ENCODE measurements at regions not wholly inside any gene's neighbourhood (a gene's known extent, or its start where the extent isn't known, plus 50 kb on each side); places are given as distances from the start of the nearest gene placed in this dataset.

DNA sequence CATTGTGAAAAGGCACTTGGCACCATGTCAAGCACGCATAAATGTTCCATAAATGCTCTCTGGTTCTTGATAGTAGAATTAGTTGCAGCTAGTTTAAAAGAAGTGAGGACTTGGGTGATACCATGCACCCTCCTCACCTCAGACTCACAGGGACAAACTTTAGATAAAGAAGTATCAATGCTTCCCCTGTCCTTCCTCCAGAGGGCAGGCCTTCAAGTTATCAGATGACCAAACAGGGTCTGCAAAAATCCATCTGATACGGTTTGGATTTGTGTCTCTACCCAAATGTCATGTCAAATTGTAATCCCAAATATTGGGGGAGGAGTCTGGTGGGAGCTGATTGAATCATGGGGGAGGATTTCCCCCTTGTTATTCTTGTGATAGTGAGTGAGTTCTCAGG, 54.1 kb downstream of the C1QL2 start:
- peaks cover 5% of the 10 kb centered on the region for H3K9me3 ChIP-seq (ENCODE audit: low read length)
- no peak overlapping the region for H3K4me2 ChIP-seq (ENCODE audit: low read length)
- H3K36me3 ChIP-seq (ENCODE audit: insufficient read depth, low read length), result no peaks in the 10 kb centered on the region
- no peak overlapping the region for H3K27ac ChIP-seq (ENCODE audit: low read length)
- no peaks in the 10 kb centered on the region for H3K9me2 ChIP-seq (ENCODE audit: insufficient read depth, low read length)
- no peaks in the 10 kb centered on the region for H4K20me1 ChIP-seq (ENCODE audit: insufficient read depth)
- no peak overlapping the region for H3K9ac ChIP-seq (ENCODE audit: low read length)
- no peak for TF ChIP-seq MXI1 (conservative IDR thresholded peaks at IDR 0.05; ENCODE audit: poor library complexity, severe bottlenecking)
- no peak for TF ChIP-seq EZH2 (IDR thresholded peaks at IDR 0.05; ENCODE audit: borderline replicate concordance, insufficient read depth, low read length, poor library complexity, severe bottlenecking)
- TF ChIP-seq, protein P1, sequence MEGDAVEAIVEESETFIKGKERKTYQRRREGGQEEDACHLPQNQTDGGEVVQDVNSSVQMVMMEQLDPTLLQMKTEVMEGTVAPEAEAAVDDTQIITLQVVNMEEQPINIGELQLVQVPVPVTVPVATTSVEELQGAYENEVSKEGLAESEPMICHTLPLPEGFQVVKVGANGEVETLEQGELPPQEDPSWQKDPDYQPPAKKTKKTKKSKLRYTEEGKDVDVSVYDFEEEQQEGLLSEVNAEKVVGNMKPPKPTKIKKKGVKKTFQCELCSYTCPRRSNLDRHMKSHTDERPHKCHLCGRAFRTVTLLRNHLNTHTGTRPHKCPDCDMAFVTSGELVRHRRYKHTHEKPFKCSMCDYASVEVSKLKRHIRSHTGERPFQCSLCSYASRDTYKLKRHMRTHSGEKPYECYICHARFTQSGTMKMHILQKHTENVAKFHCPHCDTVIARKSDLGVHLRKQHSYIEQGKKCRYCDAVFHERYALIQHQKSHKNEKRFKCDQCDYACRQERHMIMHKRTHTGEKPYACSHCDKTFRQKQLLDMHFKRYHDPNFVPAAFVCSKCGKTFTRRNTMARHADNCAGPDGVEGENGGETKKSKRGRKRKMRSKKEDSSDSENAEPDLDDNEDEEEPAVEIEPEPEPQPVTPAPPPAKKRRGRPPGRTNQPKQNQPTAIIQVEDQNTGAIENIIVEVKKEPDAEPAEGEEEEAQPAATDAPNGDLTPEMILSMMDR (IDR thresholded peaks at IDR 0.05; ENCODE audit: poor library complexity, severe bottlenecking), result no peak
- TF ChIP-seq TAF1 (IDR thresholded peaks at IDR 0.05; ENCODE audit: low read depth), result no peak
- no peak for TF ChIP-seq SMC3 (conservative IDR thresholded peaks at IDR 0.05; ENCODE audit: poor library complexity)
- no peak for TF ChIP-seq EP300 (conservative IDR thresholded peaks at IDR 0.05; ENCODE audit: poor library complexity, severe bottlenecking)
- TF ChIP-seq RAD21 (conservative IDR thresholded peaks at IDR 0.05), result no peak
- no peak for TF ChIP-seq POLR2AphosphoS5 (IDR thresholded peaks at IDR 0.05)
- TF ChIP-seq, protein P2, sequence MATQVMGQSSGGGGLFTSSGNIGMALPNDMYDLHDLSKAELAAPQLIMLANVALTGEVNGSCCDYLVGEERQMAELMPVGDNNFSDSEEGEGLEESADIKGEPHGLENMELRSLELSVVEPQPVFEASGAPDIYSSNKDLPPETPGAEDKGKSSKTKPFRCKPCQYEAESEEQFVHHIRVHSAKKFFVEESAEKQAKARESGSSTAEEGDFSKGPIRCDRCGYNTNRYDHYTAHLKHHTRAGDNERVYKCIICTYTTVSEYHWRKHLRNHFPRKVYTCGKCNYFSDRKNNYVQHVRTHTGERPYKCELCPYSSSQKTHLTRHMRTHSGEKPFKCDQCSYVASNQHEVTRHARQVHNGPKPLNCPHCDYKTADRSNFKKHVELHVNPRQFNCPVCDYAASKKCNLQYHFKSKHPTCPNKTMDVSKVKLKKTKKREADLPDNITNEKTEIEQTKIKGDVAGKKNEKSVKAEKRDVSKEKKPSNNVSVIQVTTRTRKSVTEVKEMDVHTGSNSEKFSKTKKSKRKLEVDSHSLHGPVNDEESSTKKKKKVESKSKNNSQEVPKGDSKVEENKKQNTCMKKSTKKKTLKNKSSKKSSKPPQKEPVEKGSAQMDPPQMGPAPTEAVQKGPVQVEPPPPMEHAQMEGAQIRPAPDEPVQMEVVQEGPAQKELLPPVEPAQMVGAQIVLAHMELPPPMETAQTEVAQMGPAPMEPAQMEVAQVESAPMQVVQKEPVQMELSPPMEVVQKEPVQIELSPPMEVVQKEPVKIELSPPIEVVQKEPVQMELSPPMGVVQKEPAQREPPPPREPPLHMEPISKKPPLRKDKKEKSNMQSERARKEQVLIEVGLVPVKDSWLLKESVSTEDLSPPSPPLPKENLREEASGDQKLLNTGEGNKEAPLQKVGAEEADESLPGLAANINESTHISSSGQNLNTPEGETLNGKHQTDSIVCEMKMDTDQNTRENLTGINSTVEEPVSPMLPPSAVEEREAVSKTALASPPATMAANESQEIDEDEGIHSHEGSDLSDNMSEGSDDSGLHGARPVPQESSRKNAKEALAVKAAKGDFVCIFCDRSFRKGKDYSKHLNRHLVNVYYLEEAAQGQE (IDR thresholded peaks at IDR 0.05; ENCODE audit: borderline replicate concordance), result no peak
- H3F3A ChIP-seq (ENCODE audit: insufficient read depth, low read length, poor library complexity, severe bottlenecking), result no peaks in the 10 kb centered on the region
- peaks cover 54% of the 10 kb centered on the region for H3K27me3 ChIP-seq (ENCODE audit: insufficient read depth, low read depth, low read length)
- no peak overlapping the region for H2AFZ ChIP-seq (ENCODE audit: low read depth, low read length)
- H3K79me2 ChIP-seq (replicated peaks; ENCODE audit: insufficient read depth, low read length), result no peaks in the 10 kb centered on the region
- no peak overlapping the region for H3K4me3 ChIP-seq (ENCODE audit: low read length)

DNA sequence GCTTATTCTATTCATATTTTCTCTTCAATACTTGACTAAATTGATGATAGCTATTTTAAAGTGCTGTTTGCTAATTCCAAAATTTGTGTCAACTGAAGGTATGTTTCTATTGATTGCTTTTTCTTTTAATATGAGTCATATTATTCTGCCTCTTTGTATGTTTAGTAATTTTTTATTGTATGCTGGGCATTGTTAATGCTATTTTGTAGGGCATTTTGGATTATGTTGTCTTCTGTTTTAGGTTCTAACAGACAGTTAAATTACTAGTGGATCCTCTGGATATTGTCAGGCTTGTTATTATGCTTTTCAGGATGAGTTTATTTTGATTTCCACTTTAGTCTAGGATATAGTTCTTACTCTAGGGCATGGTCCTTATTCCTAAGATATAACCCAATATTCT, 55.6 kb downstream of the C1QL2 start:
- Histone ChIP-seq H3K9ac (ENCODE audit: low read length) (no peak overlapping the region), H3K9me3 (ENCODE audit: low read length) (peaks cover 5% of the 10 kb centered on the region), H3K79me2 (replicated peaks; ENCODE audit: insufficient read depth, low read length) (no peaks in the 10 kb centered on the region), H3K9me2 (ENCODE audit: insufficient read depth, low read length) (no peaks in the 10 kb centered on the region), H3K4me2 (ENCODE audit: low read length) (no peak overlapping the region), H3K27ac (ENCODE audit: low read length) (no peak overlapping the region), H3K27me3 (ENCODE audit: insufficient read depth, low read depth, low read length) (peaks cover 41% of the 10 kb centered on the region), H2AFZ (ENCODE audit: low read depth, low read length) (no peak overlapping the region), H3K36me3 (ENCODE audit: insufficient read depth, low read length) (no peaks in the 10 kb centered on the region), H4K20me1 (ENCODE audit: insufficient read depth) (no peaks in the 10 kb centered on the region), H3K4me3 (ENCODE audit: low read length) (no peak overlapping the region), H3F3A (ENCODE audit: insufficient read depth, low read length, poor library complexity, severe bottlenecking) (no peaks in the 10 kb centered on the region)
- TF ChIP-seq, protein P2 (IDR thresholded peaks at IDR 0.05; ENCODE audit: borderline replicate concordance), result no peak
- TF ChIP-seq RAD21 (conservative IDR thresholded peaks at IDR 0.05) (no peak), POLR2AphosphoS5 (IDR thresholded peaks at IDR 0.05) (no peak), MXI1 (conservative IDR thresholded peaks at IDR 0.05; ENCODE audit: poor library complexity, severe bottlenecking) (no peak), TAF1 (IDR thresholded peaks at IDR 0.05; ENCODE audit: low read depth) (no peak), EZH2 (IDR thresholded peaks at IDR 0.05; ENCODE audit: borderline replicate concordance, insufficient read depth, low read length, poor library complexity, severe bottlenecking) (no peak), EP300 (conservative IDR thresholded peaks at IDR 0.05; ENCODE audit: poor library complexity, severe bottlenecking) (no peak), SMC3 (conservative IDR thresholded peaks at IDR 0.05; ENCODE audit: poor library complexity) (no peak)
